NCI-H69 (cell line): ENCODE measurements at regions not wholly inside any gene's neighbourhood (a gene's known extent, or its start where the extent isn't known, plus 50 kb on each side); places are given as distances from the start of the nearest gene placed in this dataset.
"Not testable (repeated sequence)": the region's sequence is repeated elsewhere in the genome, so short reads cannot be mapped to it uniquely, and the experiment has no call there.

Source experiments
- DNase-seq: peaks from one replicate; lab custom pipeline; 2025; lab: John Stamatoyannopoulos, UW

DNA sequence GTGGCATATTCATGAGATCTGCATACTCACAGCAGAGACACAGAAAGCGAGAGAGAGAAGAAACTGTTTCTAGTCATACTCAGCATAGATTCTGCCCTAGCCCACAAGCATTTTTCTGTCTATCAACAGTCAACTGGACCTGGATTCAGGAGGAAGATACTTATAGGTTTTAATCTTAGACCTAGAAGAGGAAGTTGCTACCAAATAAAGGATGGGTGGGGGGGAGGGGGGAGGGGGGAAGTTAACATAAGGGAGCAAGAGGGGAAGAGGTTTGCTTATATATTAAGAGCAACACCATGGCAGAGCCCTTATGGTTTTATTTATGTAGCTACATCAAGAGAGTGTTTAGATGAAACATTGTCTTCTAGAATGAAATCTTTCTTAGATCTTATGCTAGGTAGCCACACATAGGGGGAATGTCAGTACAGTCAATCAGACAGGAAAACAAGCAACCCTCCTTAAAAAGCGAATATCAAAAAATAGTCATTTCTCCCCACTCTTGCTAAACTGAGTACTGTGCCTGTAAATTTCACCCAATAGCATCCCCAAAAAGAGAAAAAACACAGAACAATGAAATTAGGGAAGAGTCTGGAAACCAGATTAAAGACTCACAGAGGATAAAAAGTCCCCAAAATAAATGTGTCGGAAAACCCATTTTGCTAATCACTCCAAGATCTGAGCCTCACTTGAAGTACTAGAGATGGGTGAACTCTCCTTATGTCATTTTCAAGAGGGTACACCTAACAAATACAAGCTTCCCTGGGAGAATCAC, 192.7 kb upstream of the NR4A3 start:
- no peak for DNase-seq

DNA sequence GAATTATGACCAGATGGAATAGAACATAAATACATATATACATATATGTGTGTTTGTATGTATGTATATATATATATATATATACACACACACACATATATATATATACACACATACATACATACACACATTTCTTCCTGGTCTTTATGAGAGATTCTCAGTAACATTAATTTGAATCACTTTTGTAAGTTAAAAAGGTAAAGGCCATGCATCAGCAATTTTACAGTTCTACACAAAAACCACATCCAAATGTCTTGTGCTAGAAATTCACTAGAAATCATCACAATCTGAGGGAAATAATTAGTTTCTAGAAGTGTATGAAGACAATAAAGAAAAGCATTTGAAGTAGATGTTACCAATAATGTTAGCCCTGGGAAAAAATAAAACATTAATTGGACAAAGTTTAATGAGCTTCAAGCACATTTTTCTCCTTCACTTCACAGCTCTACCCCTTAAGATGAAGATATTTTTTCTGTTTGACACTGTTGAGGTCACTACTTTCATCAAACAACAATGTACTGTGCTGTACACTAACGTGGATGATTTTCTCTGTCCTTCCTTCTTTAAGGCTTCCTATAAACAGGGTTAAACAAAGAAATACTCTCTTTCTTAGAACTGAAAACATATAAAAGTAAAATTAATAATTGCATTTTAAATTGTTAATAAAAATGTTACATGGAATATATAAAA, 189.2 kb upstream of the NR4A3 start:
- no peak for DNase-seq

- DNase-seq = no peak
These were observed 188.4 kb upstream of the NR4A3 start for GRCh38 chr9:99633265-99633664.

GRCh38 chr9:99634186-99634585, 187.5 kb upstream of the NR4A3 start:
- DNase-seq = no peak

- no peak for DNase-seq
These were observed 186.7 kb upstream of the NR4A3 start for GRCh38 chr9:99635032-99635431.

DNA sequence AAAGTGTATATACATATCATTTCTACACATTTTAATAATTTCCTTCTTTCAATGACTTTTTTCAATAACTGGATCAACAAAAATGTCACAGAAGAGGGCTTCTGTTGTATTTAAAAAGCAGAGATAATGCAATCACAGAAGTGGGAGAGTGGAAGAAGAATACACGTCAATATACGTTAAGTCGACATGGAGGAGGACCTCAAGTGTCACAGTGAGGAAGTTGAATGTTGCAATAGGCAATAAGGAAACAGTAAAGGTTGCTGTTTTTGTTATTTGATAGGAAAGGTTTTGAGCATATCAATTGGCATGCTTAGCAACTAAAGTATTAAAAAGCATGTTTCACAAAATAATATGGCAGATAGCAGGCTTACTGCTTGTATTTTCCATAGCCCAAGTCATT, 184.0 kb upstream of the NR4A3 start:
- DNase-seq = no peak

DNA sequence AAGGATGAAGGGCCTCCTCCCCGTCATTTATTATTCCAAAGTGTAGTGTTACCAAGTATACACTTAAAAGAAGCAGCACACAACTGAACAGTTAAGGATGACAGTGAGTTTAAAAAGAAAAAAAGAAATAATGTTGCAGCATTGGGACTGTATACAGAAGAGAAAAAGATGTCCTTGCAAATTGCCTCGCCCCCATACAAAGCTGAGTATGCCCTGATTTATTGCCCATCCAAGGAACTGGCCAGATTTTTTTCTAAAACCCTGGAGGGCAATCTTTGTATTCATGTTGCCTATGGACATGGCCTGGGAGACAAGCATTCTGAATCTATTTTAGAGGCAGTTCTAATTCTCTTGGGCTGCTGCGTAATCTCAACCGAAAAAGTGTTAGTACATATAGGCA, 182.7 kb upstream of the NR4A3 start:
- no peak for DNase-seq

DNA sequence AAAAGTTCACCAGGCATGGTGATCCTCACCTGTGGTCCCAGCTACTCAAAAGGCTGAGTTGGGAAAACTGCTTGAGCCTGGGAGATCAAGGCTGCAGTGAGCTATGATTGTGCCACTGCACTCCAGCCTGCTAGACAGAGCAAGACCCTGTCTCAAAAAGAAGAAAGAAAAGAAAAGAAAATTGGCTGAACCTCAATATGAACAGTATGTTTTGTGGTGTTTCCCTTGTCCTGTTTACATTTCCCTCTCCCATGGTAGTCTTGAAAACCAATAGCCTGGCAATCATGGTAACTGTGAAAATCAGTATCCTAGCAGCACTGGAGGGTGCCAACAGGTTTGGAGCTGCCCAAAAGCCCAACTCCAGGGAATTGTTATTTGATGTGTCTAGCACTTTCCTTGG, 174.1 kb upstream of the NR4A3 start:
- DNase-seq = no peak

DNA sequence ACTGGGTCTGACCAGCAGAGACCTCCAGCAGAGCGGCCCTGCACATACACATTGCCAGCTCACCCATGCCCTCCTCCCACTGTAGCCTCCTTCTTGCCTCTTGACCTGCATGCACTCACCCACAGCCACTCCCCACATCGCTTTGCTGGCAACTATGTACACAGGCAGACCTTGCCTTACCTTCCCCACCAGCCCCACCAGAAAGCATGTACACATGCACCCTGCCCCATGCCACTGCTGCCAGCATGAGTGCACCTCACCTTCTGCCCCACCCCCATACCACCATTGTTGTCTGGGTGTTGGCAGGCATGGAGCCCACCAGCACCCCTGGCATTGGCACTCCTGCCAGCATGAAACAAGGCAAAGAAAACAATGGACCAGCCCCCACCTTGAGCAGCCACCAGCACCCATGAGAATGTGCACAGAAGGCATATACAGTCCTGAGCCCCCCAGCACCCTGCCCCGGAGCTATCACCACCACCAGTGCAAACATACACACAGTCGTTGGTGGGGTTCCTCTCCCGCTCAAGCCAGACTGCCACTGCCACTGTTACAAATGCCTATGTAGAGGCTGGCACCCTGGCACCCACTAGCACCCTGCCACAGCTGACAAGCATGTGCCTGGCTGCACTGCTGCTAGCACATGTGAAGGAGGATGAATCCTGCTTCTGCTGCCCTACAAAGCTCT, 171.4 kb upstream of the NR4A3 start:
- no peak for DNase-seq

GRCh38 chr9:99660191-99660636, 161.5 kb upstream of the NR4A3 start:
- DNase-seq = no peak

GRCh38 chr9:99663297-99663696, 158.4 kb upstream of the NR4A3 start:
- DNase-seq = no peak

GRCh38 chr9:99663856-99664255, 157.8 kb upstream of the NR4A3 start:
- DNase-seq = no peak

DNA sequence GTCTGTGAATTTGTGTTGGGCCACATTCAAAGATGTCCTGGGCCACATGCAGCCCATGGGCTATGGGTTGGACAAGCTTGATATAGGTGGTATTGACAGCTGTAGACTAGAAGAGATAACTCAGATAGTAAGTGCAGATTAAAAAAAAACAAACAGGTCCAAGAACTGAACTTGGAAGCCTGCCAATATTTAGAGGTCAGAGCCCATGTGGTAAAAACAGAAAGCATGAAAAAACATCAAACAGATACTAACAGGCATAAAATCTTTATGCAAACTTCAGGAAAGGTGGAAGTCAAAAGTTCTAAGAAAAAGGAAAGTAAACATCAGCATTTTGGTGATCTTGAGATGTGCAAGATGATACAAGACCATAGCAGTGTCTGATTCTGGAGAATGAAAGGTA, 155.1 kb upstream of the NR4A3 start:
- peak; percentile 44 for DNase-seq

DNA sequence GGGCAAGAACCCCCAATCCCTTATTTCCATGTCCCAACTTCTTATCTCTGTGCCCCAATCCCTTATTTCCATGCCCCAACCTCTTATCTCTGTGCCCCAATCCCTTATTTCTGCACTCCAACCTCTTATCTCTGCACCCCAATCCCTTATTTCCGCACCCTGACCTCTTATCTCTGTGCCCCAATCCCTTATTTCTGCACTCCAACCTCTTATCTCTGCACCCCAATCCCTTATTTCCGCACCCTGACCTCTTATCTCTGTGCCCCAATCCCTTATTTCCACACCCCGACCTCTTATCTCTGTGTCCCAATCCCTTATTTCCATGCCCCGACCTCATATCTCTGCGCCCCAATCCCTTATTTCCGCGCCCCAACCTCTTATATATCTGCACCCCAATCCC, 150.8 kb upstream of the NR4A3 start:
- DNase-seq = not testable (repeated sequence)

GRCh38 chr9:99677281-99677680, 144.4 kb upstream of the NR4A3 start:
- DNase-seq = no peak

GRCh38 chr9:99678566-99678965, 143.1 kb upstream of the NR4A3 start:
- DNase-seq = no peak

DNA sequence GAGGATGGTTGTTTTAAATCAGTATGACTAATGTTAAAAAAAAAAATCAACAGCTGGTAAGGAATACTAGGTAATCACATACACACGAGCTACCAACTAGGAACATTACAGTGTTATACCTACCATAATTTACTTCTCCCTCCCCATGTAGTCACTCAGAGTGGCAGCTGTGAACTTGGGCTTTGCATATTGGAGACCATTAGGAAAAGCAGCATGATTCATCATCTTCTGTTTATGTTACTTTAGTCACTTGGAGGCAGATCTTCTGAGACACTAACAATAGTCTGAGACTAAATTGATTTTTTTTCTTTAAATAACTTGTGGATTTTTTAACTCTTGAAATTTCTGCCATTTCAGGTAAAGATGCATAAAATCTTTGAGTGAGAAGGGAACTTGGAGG, 141.5 kb upstream of the NR4A3 start:
- no peak for DNase-seq

DNA sequence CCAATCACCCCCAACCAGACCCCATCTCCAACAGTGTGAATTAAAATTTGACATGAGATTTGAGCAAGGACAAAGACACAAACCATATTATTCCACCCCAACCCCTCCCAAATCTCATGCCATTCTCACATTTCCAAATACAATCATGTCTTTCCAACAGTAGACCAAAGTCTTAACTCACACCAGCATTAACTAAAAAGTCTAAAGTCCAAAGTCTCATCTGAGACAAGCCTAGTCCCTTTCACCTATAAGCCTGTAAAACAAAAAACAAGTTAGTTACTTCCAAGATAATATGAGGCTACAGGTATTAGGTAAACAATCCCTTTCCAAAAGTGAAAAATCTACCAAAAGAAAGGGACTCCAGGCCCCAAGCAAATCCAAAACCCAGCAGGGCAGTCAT, 140.6 kb upstream of the NR4A3 start:
- no peak for DNase-seq

- DNase-seq = no peak
These were observed 139.3 kb upstream of the NR4A3 start for GRCh38 chr9:99682378-99682777.

- no peak for DNase-seq
These were observed 138.8 kb upstream of the NR4A3 start for GRCh38 chr9:99682870-99683269.

GRCh38 chr9:99690573-99690972, 131.1 kb upstream of the NR4A3 start:
- peak; percentile 98 for DNase-seq

DNA sequence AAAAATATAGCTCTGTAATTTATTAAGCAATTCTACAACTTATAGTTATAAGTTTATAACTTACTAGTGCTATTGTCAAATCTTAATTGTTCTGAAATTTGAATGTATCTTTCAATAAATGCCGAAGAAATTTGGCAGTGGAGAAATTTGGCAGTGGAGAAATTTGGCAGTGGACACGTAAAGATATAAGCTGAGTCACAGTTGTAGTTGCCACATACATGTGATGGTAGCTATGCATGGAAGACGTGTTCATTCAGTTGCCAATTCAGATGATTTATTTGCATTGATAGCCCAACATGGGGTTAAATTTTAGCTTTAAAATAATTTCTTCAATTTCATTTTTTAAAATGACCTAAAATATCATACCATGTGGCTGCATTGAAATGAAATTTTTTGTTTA, 127.8 kb upstream of the NR4A3 start:
- DNase-seq = no peak

DNA sequence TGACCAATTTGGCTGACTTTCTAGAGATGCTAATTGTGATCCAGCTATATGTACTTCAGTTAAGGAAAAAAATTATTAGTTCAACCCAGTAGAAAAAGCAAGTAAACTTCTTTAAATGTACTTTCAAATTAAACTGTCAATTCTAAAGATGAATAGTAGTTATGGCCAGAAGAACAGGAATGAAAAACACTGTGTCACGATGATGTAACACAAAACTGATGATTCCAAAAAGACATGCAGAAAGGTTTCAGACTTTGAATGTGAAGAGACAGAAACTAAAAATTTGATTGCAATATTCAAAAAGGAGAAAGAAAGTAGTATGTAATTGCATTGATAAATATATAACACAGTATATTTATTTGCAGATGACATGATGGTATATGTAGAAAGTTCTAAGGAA, 127.3 kb upstream of the NR4A3 start:
- DNase-seq = no peak
